LNCaP clone FGC (cell line): ENCODE measurements at regions not wholly inside any gene's neighbourhood (a gene's known extent, or its start where the extent isn't known, plus 50 kb on each side); places are given as distances from the start of the nearest gene placed in this dataset.

ENCODE experiments used
- DNase-seq: peaks from one replicate; pipeline ENCODE4 v3.0.0-alpha.2; 2011; ENCODE audit warnings: low read depth
- H3K4me3 ChIP-seq: 2 replicates; pipeline ENCODE4 v1.5.1; 2011; ENCODE audit warnings: mild to moderate bottlenecking, low read depth, low read length, control low read depth
- CTCF ChIP-seq: IDR thresholded peaks from 2 replicates; pipeline ENCODE4 v1.5.1; 2012; ENCODE audit warnings: mild to moderate bottlenecking; ENCODE audit not compliant: control insufficient read depth, insufficient read depth; ENCODE audit errors: extremely low read depth

- no peak for DNase-seq
- H3K4me3 ChIP-seq = no peak overlapping the region
- TF ChIP-seq CTCF = no peak
These were observed 1173.9 kb upstream of the LRRTM3 start for GRCh38 chr10:65751896-65752295.

GRCh38 chr10:65753532-65753931 lies 1172.3 kb upstream of the LRRTM3 start:
- no peak for DNase-seq
- no peak overlapping the region for H3K4me3 ChIP-seq
- no peak for TF ChIP-seq CTCF

- TF ChIP-seq CTCF = no peak
- no peak overlapping the region for H3K4me3 ChIP-seq
- DNase-seq = no peak
These were observed 1171.7 kb upstream of the LRRTM3 start for GRCh38 chr10:65754112-65754511.

GRCh38 chr10:65762311-65762710 lies 1163.5 kb upstream of the LRRTM3 start:
- H3K4me3 ChIP-seq = no peak overlapping the region
- peak; percentile 39 for DNase-seq
- TF ChIP-seq CTCF = no peak

- DNase-seq = no peak
- no peak overlapping the region for H3K4me3 ChIP-seq
- TF ChIP-seq CTCF = no peak
These were observed 1160.8 kb upstream of the LRRTM3 start for GRCh38 chr10:65765006-65765541.

GRCh38 chr10:65769828-65770227 lies 1156.0 kb upstream of the LRRTM3 start:
- H3K4me3 ChIP-seq = no peak overlapping the region
- TF ChIP-seq CTCF = no peak
- DNase-seq = no peak

- H3K4me3 ChIP-seq = no peak overlapping the region
- no peak for DNase-seq
- TF ChIP-seq CTCF = no peak
These were observed 1147.1 kb upstream of the LRRTM3 start for GRCh38 chr10:65778753-65779152.
